ENCODE measurements at regions not wholly inside any gene's neighbourhood (a gene's known extent, or its start where the extent isn't known, plus 50 kb on each side); places are given as distances from the start of the nearest gene placed in this dataset.

DNA sequence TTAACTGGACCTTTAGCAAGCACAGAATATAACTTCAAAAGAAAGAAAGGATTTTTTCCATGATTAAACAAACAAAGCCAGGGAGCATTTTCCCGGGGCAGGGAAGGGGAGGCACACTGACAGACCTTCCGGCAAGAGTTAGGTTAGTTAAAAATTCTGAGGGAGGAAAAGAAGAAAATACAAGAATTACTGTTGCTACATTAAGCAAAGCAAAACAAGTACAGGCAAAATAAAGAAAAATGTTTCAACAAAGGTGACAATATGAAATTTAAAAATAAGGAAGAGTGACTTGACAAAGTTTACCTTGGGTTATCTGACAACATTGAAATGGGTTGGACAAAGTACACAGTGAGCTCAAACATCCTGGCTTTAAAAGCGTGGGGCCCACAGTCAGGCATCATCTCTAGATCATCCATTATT lies 51.5 kb downstream of the KLF12 start:
- Histone ChIP-seq H3K9me2 (ENCODE audit: insufficient read depth) (no peaks in the 10 kb centered on the region), H3K9ac (ENCODE audit: low read length) (no peak overlapping the region), H3K36me3 (ENCODE audit: control insufficient read depth in 1 of 2, insufficient read depth in 2 of 2, low read length in 2 of 2) (no peaks in the 10 kb centered on the region), H2AFZ (ENCODE audit: low read depth, low read length, poor library complexity, severe bottlenecking) (no peak overlapping the region), H3K4me2 (ENCODE audit: low read length) (no peak overlapping the region), H3K79me2 (ENCODE audit: insufficient read depth, low read length) (no peaks in the 10 kb centered on the region), H3K27ac (ENCODE audit: low read depth, low read length) (no peak overlapping the region), H3K27me3 (ENCODE audit: insufficient read depth, low read length) (no peaks in the 10 kb centered on the region), H3K9me3 (ENCODE audit: control insufficient read depth in 1 of 2, insufficient read depth in 1 of 2, low read depth in 1 of 2, low read length in 2 of 2) (no peaks in the 10 kb centered on the region), H4K20me1 (ENCODE audit: insufficient read depth) (no peaks in the 10 kb centered on the region), H3K4me3 (replicated peaks in 1 of 2; ENCODE audit: low read depth in 1 of 2, low read length in 2 of 2) (no peak overlapping the region), H3K4me1 (ENCODE audit: control insufficient read depth in 1 of 2, insufficient read depth in 2 of 2, low read length in 2 of 2) (no peaks in the 10 kb centered on the region)
- ATAC-seq (no peak), DNase-seq (ENCODE audit: low read depth, low spot score) (no peak)
- ChIA-PET RAD21 (ENCODE audit: low non-redundant PET in 1 of 2, low total read pairs in 2 of 2, uncharacterized antibody in 2 of 2, unreplicated experiment in 2 of 2) (no interaction called here), CTCF (no interaction called here), POLR2A (no interaction called here)
- intact Hi-C loops (cut with micrococcal nuclease), result no loop called here
- TF ChIP-seq EZH2phosphoT487 (IDR thresholded peaks at IDR 0.05; ENCODE audit: borderline replicate concordance) (no peak), EGR1 (IDR thresholded peaks at IDR 0.05; ENCODE audit: low read depth) (no peak), SRF (IDR thresholded peaks at IDR 0.05; ENCODE audit: low read depth) (no peak), ZNF274 (IDR thresholded peaks at IDR 0.05; ENCODE audit: low read depth, low read length) (no peak), TCF7L2 (IDR thresholded peaks at IDR 0.05; ENCODE audit: borderline replicate concordance, extremely low read depth, insufficient read depth, insufficient read length) (no peak), SP1 (IDR thresholded peaks at IDR 0.05; ENCODE audit: low read depth) (no peak), YY1 (IDR thresholded peaks at IDR 0.05; ENCODE audit: extremely low read depth, insufficient replicate concordance, low read depth, low read length) (no peak), RAD21 (IDR thresholded peaks at IDR 0.05; ENCODE audit: low read depth) (no peak), SIN3A (IDR thresholded peaks at IDR 0.05; ENCODE audit: low read depth) (no peak), EZH2 (IDR thresholded peaks at IDR 0.05) (no peak), FOSL1 (IDR thresholded peaks at IDR 0.05; ENCODE audit: low read depth) (no peak), ZFX (IDR thresholded peaks at IDR 0.05) (no peak), POLR2AphosphoS5 (IDR thresholded peaks at IDR 0.05; ENCODE audit: low read depth, low read length) (no peak), JUND (IDR thresholded peaks at IDR 0.05) (no peak)
- TF ChIP-seq, protein P1, sequence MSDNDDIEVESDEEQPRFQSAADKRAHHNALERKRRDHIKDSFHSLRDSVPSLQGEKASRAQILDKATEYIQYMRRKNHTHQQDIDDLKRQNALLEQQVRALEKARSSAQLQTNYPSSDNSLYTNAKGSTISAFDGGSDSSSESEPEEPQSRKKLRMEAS (IDR thresholded peaks at IDR 0.05), result no peak
- TF ChIP-seq, protein P2, sequence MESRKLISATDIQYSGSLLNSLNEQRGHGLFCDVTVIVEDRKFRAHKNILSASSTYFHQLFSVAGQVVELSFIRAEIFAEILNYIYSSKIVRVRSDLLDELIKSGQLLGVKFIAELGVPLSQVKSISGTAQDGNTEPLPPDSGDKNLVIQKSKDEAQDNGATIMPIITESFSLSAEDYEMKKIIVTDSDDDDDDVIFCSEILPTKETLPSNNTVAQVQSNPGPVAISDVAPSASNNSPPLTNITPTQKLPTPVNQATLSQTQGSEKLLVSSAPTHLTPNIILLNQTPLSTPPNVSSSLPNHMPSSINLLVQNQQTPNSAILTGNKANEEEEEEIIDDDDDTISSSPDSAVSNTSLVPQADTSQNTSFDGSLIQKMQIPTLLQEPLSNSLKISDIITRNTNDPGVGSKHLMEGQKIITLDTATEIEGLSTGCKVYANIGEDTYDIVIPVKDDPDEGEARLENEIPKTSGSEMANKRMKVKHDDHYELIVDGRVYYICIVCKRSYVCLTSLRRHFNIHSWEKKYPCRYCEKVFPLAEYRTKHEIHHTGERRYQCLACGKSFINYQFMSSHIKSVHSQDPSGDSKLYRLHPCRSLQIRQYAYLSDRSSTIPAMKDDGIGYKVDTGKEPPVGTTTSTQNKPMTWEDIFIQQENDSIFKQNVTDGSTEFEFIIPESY (IDR thresholded peaks at IDR 0.05; ENCODE audit: extremely low read depth, insufficient replicate concordance, low read length), result no peak
- TF ChIP-seq, protein P3, sequence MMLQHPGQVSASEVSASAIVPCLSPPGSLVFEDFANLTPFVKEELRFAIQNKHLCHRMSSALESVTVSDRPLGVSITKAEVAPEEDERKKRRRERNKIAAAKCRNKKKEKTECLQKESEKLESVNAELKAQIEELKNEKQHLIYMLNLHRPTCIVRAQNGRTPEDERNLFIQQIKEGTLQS (IDR thresholded peaks at IDR 0.05), result no peak
- no TSS peak for BruUV-seq (replicated peaks)

All from HCT116 (cell line).